Ishikawa (cell line): ENCODE measurements at regions not wholly inside any gene's neighbourhood (a gene's known extent, or its start where the extent isn't known, plus 50 kb on each side); places are given as distances from the start of the nearest gene placed in this dataset.

ENCODE experiments used
- MAX ChIP-seq: IDR thresholded peaks from 2 replicates; pipeline ENCODE4 v1.6.1; 2012
- TAF1 ChIP-seq: IDR thresholded peaks from 2 replicates; pipeline ENCODE4 v1.6.1; 2012; ENCODE audit warnings: low read depth, mild to moderate bottlenecking
- TF ChIP-seq, protein P1 (sequence below): IDR thresholded peaks from 2 replicates; pipeline ENCODE4 v1.6.1; 2012

DNA sequence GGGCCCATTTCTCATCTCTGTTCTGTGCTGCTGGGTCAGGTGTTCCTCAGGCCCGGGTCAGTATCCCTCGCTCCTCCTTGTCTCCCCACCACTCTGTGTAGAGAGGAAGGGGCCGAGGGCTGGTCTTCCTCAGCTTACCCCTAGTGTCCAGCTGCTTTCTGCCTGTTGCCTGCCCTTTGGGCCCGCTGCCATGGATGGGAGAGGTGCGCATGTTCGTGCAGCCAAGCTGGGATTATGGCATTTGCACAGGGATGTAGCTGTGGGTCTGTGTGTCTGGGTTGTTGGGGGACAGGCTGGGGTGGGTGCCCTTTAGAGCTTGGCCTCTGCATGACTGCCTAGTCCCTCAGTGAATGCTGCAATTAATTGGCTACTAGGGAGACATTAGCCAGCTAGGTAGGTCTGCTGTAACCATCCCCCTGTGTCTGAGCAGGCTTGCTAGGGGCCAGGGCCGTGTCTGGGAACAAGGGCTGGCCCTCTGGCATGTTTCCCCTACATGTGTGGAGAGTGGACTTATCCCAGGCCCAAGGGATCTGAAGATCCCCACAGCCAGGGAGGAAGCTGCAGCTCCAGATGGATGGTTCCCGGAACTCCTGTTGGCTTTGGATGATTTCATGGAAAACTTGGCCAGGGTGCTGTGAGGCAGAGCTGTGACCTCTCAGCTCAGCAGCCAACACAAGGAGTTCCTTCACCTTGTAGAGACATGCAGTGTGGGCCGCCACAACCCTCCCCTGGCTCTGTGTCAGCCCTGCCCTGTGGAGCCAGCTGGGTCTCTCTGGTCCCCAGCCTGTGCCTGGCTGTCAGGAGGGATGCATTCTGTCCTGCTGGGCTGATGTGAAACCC lies 161.9 kb downstream of the MACROH2A1 start:
- TF ChIP-seq, protein P1, sequence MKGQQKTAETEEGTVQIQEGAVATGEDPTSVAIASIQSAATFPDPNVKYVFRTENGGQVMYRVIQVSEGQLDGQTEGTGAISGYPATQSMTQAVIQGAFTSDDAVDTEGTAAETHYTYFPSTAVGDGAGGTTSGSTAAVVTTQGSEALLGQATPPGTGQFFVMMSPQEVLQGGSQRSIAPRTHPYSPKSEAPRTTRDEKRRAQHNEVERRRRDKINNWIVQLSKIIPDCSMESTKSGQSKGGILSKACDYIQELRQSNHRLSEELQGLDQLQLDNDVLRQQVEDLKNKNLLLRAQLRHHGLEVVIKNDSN: no peak
- TF ChIP-seq MAX (no peak), TAF1 (no peak)
